ENCODE measurements at regions not wholly inside any gene's neighbourhood (a gene's known extent, or its start where the extent isn't known, plus 50 kb on each side); places are given as distances from the start of the nearest gene placed in this dataset.

GRCh38 chr3:69441040-69441439 is 55.2 kb upstream of the FRMD4B start:
- no peak for DNase-seq (ENCODE audit: low read depth)

- no peak for DNase-seq (ENCODE audit: low read depth)
Measured at GRCh38 chr3:69439643-69440270, 53.9 kb upstream of the FRMD4B start.

- DNase-seq (ENCODE audit: low read depth) = no peak
Measured at GRCh38 chr3:69438476-69438875, 52.6 kb upstream of the FRMD4B start.

- DNase-seq (ENCODE audit: low read depth) = no peak
Measured at GRCh38 chr3:69435274-69436265, 49.7 kb upstream of the FRMD4B start.

Measured in activated T-cell treated with anti-CD3 and anti-CD28 coated beads for 48 hours (primary cell).